HT-29 (cell line): ENCODE measurements at regions not wholly inside any gene's neighbourhood (a gene's known extent, or its start where the extent isn't known, plus 50 kb on each side); places are given as distances from the start of the nearest gene placed in this dataset.

Experiments
- DNase-seq: peaks from one replicate; pipeline ENCODE4 v3.0.0-alpha.2; 2015; ENCODE audit warnings: low spot score

- no peak for DNase-seq
Measured at GRCh38 chr1:4087530-4088420, 187.7 kb upstream of the C1orf174 start.

GRCh38 chr1:4088676-4089075 is 188.6 kb upstream of the C1orf174 start:
- DNase-seq: no peak

DNA sequence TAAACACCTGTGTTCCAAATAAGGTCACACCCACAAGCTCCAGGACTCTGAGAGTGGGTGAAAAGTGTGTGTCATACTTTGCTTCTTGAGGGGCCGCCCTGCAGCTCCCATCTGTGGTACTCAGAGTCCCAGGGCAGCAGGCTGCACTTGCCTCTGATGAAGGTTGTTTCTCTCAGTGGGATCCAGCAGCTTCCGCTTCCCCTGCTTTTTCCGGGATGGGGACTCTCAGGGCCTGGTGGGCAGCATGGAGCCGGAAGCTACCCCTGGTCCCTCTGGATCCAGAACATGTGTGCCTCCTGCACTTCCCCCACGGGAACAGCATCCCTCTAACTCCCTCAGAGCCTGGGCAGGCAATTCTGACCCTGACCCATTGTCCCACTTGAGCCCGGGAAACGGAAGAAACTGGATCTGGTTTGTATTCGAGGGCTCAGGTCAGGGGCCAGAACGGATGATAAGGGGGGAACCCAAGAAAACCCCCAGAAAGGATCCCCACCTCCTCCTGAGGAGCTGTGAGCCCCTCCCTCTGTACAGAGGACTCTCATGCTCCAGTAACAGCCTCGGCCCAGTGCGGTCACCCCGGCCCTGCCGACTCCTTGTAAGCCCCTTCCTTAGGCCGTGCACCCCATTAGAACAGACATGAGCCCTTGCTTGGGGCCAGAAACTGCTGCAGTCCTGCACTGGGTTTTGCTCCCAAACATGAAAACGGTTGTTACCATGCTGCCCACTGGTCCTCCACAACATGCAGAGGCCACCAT is 189.5 kb upstream of the C1orf174 start:
- no peak for DNase-seq

- DNase-seq: no peak
Measured at GRCh38 chr1:4090556-4090955, 190.5 kb upstream of the C1orf174 start.

- no peak for DNase-seq
Measured at GRCh38 chr1:4090976-4091660, 191.0 kb upstream of the C1orf174 start.

DNA sequence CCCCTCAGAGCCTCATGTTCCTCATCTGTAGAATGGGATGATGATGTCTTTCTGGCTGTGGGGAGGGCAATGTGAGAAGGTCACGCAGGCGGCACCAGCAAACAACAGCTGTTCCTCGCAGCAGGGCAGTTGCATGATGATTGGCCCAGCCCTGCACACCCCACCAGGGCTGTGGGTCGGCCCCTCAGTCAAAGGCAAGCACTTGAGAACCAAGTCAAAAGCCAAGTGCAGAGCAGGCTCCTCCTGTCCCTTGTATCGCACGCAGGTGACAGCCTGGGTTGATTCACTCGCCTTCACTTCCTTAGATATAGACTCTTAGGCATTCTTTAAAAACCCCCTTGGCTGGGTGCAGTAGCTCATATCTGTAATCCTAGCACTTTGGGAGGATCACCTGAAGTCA is 191.9 kb upstream of the C1orf174 start:
- DNase-seq: no peak

- no peak for DNase-seq
Measured at GRCh38 chr1:4093856-4094565, 193.9 kb upstream of the C1orf174 start.

GRCh38 chr1:4095433-4095971 is 195.4 kb upstream of the C1orf174 start:
- no peak for DNase-seq

DNA sequence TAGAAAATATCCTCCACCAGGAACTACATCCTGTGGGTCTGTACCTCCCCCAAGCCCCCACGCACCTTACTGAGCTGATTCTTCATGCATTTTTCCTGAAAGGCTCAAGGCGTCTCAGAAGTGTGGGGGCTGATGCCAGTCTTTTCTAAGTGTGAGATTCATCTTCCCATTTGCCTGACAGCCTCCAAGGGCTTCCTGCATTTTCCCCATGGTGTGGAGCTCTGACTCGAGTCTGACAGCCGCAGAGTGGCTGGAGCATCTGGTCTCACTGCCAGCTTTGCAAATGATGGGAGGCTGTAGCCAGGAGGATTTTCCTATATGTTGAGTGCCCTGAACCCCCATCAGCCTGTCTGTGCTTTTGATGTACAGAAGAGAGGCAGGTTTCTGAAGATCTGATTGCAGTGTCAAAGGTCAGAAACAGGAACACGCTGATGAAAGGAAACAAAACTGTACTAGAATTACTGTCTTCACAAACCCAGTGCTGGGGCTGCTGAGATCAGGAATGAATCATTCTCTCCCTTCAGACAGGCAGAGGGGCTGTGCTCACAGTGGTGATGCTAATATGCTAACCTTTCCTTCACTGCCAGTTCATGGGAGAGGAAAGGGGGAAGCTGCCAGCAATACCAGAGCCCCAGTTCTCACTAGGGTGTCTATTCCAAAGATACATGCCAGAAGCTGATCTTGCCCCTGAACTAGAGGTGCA is 201.5 kb upstream of the C1orf174 start:
- no peak for DNase-seq

DNA sequence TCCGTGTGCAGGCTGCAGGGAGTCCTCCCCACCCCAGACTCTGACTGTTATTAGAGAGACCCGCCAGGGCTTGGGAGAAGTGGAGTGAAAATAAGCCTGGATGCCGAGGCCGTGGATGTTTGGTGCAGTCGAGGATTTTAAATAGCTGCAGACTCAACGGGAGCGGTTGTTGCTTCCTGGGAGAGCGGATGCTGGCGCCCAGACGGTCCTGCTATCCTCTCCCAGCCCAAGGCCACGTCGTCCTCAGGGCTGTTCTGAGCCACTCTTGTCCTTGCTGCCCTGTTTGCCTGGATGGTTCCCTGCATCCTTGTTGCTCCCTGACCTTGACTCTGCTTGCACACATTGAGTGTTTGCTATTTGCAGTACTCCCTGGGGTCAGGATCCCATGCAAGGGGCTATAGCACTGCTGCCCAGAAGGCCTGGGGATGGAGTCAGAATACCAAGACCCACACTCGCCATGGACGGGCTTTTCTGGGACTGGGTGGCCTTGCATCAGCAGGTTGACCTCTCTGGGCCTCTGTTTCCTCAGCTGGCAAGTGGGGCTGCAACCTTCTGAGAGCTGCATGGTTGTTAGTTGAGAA is 205.3 kb upstream of the C1orf174 start:
- DNase-seq: no peak

- no peak for DNase-seq
Measured at GRCh38 chr1:4106731-4107130, 206.7 kb upstream of the C1orf174 start.

- no peak for DNase-seq
Measured at GRCh38 chr1:4107291-4107690, 207.2 kb upstream of the C1orf174 start.

DNA sequence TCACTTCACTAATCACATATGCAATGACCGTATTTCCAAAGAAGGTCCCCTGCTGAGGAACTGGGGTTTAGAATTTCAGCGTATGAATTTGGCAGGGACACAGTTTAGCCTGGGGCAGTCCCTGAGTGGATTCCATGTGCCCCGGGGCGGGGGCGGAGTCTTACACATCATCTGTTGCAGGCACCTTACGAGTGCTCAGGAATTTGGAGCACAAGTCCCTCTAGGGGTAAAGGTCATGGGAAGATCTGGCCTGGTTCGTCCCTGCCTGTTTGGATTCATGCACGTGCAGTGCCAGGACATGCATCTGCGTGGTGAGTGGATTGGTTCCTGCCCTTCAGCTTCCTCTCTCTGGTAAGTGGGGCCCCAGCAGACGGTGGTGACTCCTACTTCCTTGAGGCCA is 208.3 kb upstream of the C1orf174 start:
- no peak for DNase-seq

DNA sequence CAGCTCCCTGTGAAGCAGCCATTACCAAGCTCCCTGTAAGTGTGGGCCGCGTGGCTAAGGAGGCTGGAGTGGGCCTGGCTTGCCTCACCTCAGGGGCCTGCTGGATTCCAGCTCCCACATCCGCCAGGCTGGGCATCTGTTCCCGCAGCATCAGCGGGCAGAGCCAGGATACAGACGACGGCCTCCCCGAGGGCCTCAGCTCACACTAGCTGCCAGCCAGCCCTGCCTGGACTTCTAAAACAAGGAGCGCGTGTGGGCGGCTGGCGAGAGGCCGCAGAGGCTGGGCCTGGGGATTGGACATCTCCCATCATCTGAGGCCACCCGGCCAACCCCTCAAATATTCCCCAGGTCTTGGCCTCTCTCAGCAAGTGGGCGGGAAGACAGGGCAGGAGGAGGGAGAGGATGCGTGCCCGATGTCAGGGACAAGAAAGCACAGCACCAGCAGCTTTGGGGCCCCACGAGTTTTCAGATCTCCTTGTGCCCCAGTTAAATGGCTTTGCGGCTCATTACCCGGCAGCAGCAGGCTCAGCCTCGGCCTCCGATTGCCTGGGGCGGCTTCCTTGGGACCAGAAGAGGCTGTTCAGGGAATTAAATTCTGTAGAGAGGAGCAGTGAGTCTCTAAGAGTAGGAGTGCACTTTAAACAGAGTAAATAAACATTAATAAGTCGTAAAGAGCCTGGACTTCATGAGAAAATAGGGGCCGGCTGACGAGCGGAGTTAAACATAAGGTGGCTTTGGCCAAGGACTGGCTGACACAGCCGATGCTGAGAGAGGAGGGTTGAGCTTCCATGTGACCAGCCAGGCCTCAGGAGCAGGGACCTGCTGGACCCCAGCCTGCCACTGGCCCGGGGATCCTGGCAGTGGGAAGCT is 208.9 kb upstream of the C1orf174 start:
- DNase-seq: no peak

DNA sequence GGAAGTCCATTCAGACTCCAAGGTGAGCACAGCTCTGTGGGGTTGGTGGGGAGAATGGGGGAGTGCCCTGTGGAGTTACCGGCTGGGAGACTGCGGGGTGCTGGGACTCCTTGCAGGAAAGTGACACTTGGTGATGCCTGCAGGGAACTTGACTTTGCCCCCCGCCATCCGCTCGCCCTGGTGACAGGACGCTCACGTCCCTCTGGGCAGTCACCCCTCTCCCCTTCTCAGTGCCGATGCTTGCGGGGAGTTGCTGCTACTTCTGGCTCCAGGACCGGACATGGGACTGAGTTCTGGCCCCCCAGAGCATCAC is 209.5 kb upstream of the C1orf174 start:
- DNase-seq: no peak

DNA sequence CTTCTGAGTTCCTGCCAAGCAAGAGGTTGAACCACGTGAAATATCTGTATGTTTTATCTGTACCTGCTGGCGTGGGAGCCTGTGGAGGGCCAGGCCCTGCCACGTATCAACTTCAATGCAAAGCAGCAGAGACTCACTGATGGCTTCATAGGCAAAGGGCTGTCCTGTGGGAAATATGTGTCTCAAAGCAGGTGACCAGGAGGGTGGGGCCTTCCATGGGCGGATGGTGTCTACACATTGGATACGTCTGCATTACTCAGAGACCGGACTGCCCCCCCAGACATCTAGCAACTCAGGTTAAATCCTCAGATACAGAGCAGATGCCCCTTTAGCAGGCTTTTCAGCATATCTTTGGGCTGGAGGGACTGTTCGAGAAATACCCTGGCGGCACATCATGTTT is 210.8 kb upstream of the C1orf174 start:
- DNase-seq: no peak

GRCh38 chr1:4113897-4114296 is 213.8 kb upstream of the C1orf174 start:
- DNase-seq: no peak

- DNase-seq: no peak
Measured at GRCh38 chr1:4115191-4115900, 215.3 kb upstream of the C1orf174 start.

GRCh38 chr1:4117196-4117595 is 217.1 kb upstream of the C1orf174 start:
- no peak for DNase-seq
